T-cell (primary cell): ENCODE measurements at regions not wholly inside any gene's neighbourhood (a gene's known extent, or its start where the extent isn't known, plus 50 kb on each side); places are given as distances from the start of the nearest gene placed in this dataset.

Experiments
- ATAC-seq, 4 experiments: fragments of 200-7000 bp in 3 of 4; fragments of 150-1000 bp in 1 of 4; cut with Tn5 transposase; replicated peaks in 1 of 4; 1 replicate in 3 of 4; 2 replicates in 1 of 4; pipeline ENCODE4 v1.10.0; 2021; ENCODE audit warnings: moderate library complexity in 3 of 4, mild to moderate bottlenecking in 2 of 4, moderate number of reproducible peaks in 1 of 4
- CTCF ChIA-PET, 2 donors: fragments of 300-600 bp; sonication (Branson Sonifier 250); formaldehyde crosslinking; loops; one replicate each; lab custom pipeline; 2022; ENCODE audit warnings: antibody characterized with exemption in 2 of 2; lab: Charles Lee
- POLR2A ChIA-PET, 2 donors: fragments of 300-600 bp; sonication (Branson Sonifier 250); formaldehyde crosslinking; loops; one replicate each; lab custom pipeline; 2022; ENCODE audit warnings: antibody characterized with exemption in 2 of 2; lab: Charles Lee
- DNase-seq, 35 experiments: peaks; one replicate each; pipeline versions ENCODE4 v3.0.0 to v3.0.0-alpha.2; 2013 to 2023
- H3K27ac ChIP-seq: one replicate; pipeline ENCODE4 v1.5.1; 2013; ENCODE audit warnings: low read length
- H3K27me3 ChIP-seq, 2 experiments: replicated peaks in 1 of 2; 1 replicate in 1 of 2; 2 replicates in 1 of 2; pipeline versions ENCODE4 v1.6.1 to v1.7.0; 2013; ENCODE audit warnings: low read length in 1 of 2, mixed read lengths in 1 of 2; ENCODE audit not compliant: control insufficient read depth in 2 of 2, insufficient read depth in 2 of 2; ENCODE audit errors: extremely low read depth in 1 of 2
- H3K36me3 ChIP-seq, 2 donors: 1 replicate in 1 of 2; 2 replicates in 1 of 2; pipeline versions ENCODE4 v1.6.1 to v1.7.0; 2013; ENCODE audit warnings: low read length in 1 of 2; ENCODE audit not compliant: control insufficient read depth in 2 of 2, insufficient read depth in 1 of 2; ENCODE audit errors: extremely low read depth in 1 of 2
- H3K4me1 ChIP-seq, 2 experiments: 1 replicate in 1 of 2; 2 replicates in 1 of 2; pipeline versions ENCODE4 v1.6.1 to v1.7.0; 2013; ENCODE audit warnings: low read length in 2 of 2, mixed read lengths in 1 of 2; ENCODE audit not compliant: insufficient read depth in 2 of 2, control insufficient read depth in 1 of 2; ENCODE audit errors: extremely low read depth in 1 of 2
- H3K4me3 ChIP-seq, 2 donors: 1 replicate in 1 of 2; 2 replicates in 1 of 2; pipeline versions ENCODE4 v1.5.1 to v1.7.0; 2013; ENCODE audit warnings: mild to moderate bottlenecking in 2 of 2, low read length in 1 of 2, moderate library complexity in 1 of 2; ENCODE audit not compliant: control insufficient read depth in 1 of 2; ENCODE audit errors: extremely low read depth in 1 of 2
- H3K9me3 ChIP-seq: 2 replicates; pipeline ENCODE4 v1.7.0; 2013
- H3K27ac Mint-ChIP-seq, 2 donors: one replicate each; pipeline ENCODE4 v1.8.0; 2020 to 2021; ENCODE audit warnings: mild to moderate bottlenecking in 2 of 2, mixed read lengths in 2 of 2
- H3K27me3 Mint-ChIP-seq, 2 donors: one replicate each; pipeline ENCODE4 v1.8.0; 2021 to 2022; ENCODE audit warnings: mixed read lengths in 2 of 2
- H3K36me3 Mint-ChIP-seq: one replicate; pipeline ENCODE4 v1.8.0; 2021; ENCODE audit warnings: mixed read lengths
- H3K4me1 Mint-ChIP-seq, 3 donors: one replicate each; pipeline ENCODE4 v1.8.0; 2020 to 2022; ENCODE audit warnings: mixed read lengths in 3 of 3, mild to moderate bottlenecking in 1 of 3
- H3K4me3 Mint-ChIP-seq, 3 donors: one replicate each; pipeline ENCODE4 v1.8.0; 2020 to 2022; ENCODE audit warnings: mild to moderate bottlenecking in 3 of 3, mixed read lengths in 3 of 3, moderate library complexity in 3 of 3
- H3K9me3 Mint-ChIP-seq, 3 donors: one replicate each; pipeline ENCODE4 v1.8.0; 2020 to 2022; ENCODE audit warnings: mixed read lengths in 3 of 3
- WGBS: methylation state at CpG from one replicate; pipeline ENCODE4 v1.1.5; 2013; ENCODE audit warnings: missing lambda C conversion rate; ENCODE audit not compliant: insufficient coverage; 5-methylcytosine and 5-hydroxymethylcytosine counted together

DNA sequence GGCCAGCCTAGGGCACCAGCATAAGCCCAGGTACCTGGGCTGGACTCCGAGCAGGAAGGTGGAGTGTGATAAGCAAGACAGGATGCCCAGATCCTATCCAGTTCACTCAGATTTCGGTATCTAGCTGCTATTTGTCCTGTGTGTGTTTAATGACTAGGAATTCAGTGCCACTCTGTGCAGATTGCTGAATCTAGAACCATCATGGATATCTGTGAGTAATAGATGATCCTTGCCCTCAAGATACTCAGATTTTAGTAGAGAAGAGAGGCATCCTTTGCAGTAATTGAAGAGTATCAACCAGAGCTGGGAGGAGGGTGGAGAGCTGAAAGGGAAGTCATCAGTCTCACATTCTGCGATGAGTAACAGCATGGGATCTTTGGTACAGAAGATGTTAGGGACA lies 155.0 kb upstream of the ARID1B start:
- Mint-ChIP-seq H3K4me1 (no peaks in the 10 kb centered on the region), H3K27me3 (no peaks in the 10 kb centered on the region), H3K4me3 (no peak overlapping the region), H3K27ac (no peak overlapping the region), H3K9me3 (no peaks in the 10 kb centered on the region), H3K36me3 (no peaks in the 10 kb centered on the region)
- ChIA-PET POLR2A (no interaction called here), CTCF (interaction anchor here in 1 of 2 donors (0.6 kb wide), 1 partner anchor 1077 kb away, joined by 3 read pairs; no protein-coding TSS in a partner anchor)
- no peaks in the 10 kb centered on the region for H3K9me3 ChIP-seq
- 75% methylated on average over 2 of the region's 3 CpGs for WGBS
- H3K4me1 ChIP-seq = no peaks in the 10 kb centered on the region
- H3K36me3 ChIP-seq = no peaks in the 10 kb centered on the region
- H3K27ac ChIP-seq = no peak overlapping the region
- no peak overlapping the region for H3K4me3 ChIP-seq
- no peak for DNase-seq
- ATAC-seq = no peak
- H3K27me3 ChIP-seq = peaks cover 0 to 3% of the 10 kb centered on the region in 2 experiments

DNA sequence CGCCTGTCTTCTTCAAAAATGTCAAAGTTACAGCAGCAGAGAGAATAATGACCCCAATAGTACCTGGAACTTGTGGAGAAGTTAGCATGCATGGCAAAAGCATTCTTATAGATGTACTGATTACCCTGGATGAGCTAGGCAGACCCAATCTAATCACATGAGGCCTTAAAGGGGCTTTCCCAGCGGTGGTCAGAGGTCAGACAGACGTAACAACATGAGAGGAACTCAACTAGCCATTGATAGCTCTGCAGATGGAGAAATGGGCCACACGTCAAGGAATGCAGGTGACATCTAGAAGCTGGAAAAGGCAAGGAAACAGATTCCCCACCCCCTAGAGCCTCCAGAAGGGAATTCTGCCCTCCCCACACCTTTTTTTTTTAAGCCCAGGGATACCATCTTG lies 156.8 kb upstream of the ARID1B start:
- Histone ChIP-seq H3K4me1 (no peaks in the 10 kb centered on the region), H3K36me3 (no peaks in the 10 kb centered on the region), H3K27me3 (peaks cover 0 to 4% of the 10 kb centered on the region in 2 experiments), H3K4me3 (no peak overlapping the region), H3K9me3 (no peaks in the 10 kb centered on the region), H3K27ac (no peak overlapping the region)
- DNase-seq = no peak
- Mint-ChIP-seq H3K27me3 (no peaks in the 10 kb centered on the region), H3K4me3 (no peak overlapping the region), H3K9me3 (no peaks in the 10 kb centered on the region), H3K4me1 (no peaks in the 10 kb centered on the region), H3K36me3 (no peaks in the 10 kb centered on the region), H3K27ac (no peak overlapping the region)
- ChIA-PET POLR2A (no interaction called here), CTCF (no interaction called here)
- ATAC-seq = no peak
- 61% methylated on average over 3 of the region's 4 CpGs for WGBS

DNA sequence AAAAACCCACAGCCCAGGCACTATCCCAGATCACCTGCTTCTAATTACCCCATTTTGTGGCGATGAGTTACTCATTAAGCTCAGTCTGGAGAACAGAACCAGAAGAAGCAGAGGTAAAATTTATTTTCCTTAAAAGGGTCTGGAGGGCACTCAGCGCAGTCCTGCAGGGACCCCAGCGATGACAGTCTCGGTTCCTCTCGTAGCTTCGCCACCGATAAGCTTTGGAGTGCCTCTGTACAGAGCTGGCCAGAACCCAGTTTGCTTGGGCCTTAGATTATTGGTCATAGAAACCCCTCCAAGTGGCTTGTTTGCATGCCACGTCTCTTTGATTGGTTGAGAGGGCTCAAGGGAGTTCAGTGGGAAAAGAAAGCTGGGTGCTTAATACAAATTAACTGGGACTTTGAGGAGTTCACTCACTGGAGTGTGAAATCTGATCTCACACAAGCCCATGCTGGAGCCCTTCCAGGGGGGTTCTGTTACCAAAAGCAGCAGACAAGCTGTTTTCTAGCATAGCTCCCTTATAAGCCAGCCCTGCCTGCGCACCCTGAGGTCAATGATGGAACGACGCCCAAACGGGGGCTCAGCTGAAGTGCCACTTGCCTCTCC lies 158.5 kb upstream of the ARID1B start:
- Histone ChIP-seq H3K4me3 (no peak overlapping the region), H3K36me3 (no peaks in the 10 kb centered on the region), H3K27me3 (peaks cover 0 to 4% of the 10 kb centered on the region in 2 experiments), H3K27ac (no peak overlapping the region), H3K9me3 (no peaks in the 10 kb centered on the region), H3K4me1 (no peaks in the 10 kb centered on the region)
- DNase-seq (no peak), ATAC-seq (no peak)
- POLR2A ChIA-PET = no interaction called here
- no peak overlapping the region for H3K27ac Mint-ChIP-seq
- peaks cover 0 to 8% (median 0%) of the 10 kb centered on the region in 3 donors for H3K9me3 Mint-ChIP-seq
- no peak overlapping the region for H3K4me3 Mint-ChIP-seq
- WGBS = 96% methylated on average over 10 of the region's 12 CpGs
- no peaks in the 10 kb centered on the region for H3K4me1 Mint-ChIP-seq
- CTCF ChIA-PET = interaction anchor here in 1 of 2 donors (0.6 kb wide), 1 partner anchor 1048 kb away, joined by 3 read pairs; no protein-coding TSS in a partner anchor
- H3K36me3 Mint-ChIP-seq = no peaks in the 10 kb centered on the region
- peaks cover 0 to 2% of the 10 kb centered on the region in 2 donors for H3K27me3 Mint-ChIP-seq

DNA sequence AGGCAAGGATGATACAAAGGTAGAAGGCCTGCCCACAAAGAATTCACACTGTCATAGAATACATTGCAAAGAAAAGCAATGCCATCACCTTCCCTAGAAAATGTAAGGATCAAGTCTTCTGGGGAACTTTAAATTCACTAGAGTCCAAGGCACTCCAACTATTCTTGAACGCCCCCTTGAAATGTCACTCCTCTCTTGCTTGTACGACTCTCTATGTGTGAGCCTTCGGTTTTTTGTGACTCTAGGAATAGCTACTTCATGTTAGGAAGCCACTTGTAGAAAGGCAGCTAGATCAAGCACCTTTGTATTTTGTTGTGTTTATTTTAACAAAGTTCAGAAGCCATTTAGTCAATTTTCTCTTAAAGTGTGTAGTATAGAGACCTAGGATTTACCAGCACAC lies 159.2 kb upstream of the ARID1B start:
- H3K9me3 ChIP-seq = no peaks in the 10 kb centered on the region
- no CpG with 5 or more reads among the region's 3 CpGs for WGBS
- Mint-ChIP-seq H3K4me3 (no peak overlapping the region), H3K27ac (no peak overlapping the region), H3K4me1 (no peaks in the 10 kb centered on the region), H3K27me3 (peaks cover 0 to 2% of the 10 kb centered on the region in 2 donors), H3K36me3 (no peaks in the 10 kb centered on the region), H3K9me3 (peaks cover 3 to 12% (median 4%) of the 10 kb centered on the region in 3 donors)
- ChIA-PET CTCF (interaction anchor here in 1 of 2 donors (0.6 kb wide), 1 partner anchor 1049 kb away, joined by 3 read pairs; no protein-coding TSS in a partner anchor), POLR2A (no interaction called here)
- ATAC-seq (no peak), DNase-seq (no peak)
- H3K4me3 ChIP-seq = no peak overlapping the region
- H3K27ac ChIP-seq = no peak overlapping the region
- no peaks in the 10 kb centered on the region for H3K36me3 ChIP-seq
- no peaks in the 10 kb centered on the region for H3K4me1 ChIP-seq
- H3K27me3 ChIP-seq = peaks cover 0 to 4% of the 10 kb centered on the region in 2 experiments

DNA sequence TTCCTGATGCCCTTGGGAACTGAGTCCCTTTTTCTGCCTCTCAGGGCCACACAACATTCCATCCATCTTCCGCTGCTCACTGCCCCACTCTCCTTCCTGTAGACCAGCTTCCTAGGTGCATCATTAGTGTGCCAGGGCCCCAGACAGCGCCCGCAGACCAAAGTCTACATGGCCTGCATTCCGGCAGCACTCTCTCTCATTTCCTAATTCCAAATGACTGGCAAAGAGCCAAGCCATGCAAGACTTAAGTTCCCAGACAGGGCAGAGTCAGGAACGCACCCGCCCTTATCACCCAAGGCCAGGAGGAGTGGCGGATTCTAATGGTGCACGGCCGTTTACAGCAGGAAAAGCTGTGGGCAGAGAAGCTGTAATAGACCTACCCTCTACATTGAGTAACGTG lies 159.8 kb upstream of the ARID1B start:
- no peak for DNase-seq
- no peak for ATAC-seq
- Mint-ChIP-seq H3K27me3 (peaks cover 0 to 2% of the 10 kb centered on the region in 2 donors), H3K36me3 (no peaks in the 10 kb centered on the region), H3K9me3 (peaks cover 5 to 18% (median 9%) of the 10 kb centered on the region in 3 donors), H3K4me1 (no peaks in the 10 kb centered on the region), H3K27ac (no peak overlapping the region), H3K4me3 (no peak overlapping the region)
- no peaks in the 10 kb centered on the region for H3K36me3 ChIP-seq
- POLR2A ChIA-PET = no interaction called here
- H3K4me1 ChIP-seq = no peaks in the 10 kb centered on the region
- H3K27me3 ChIP-seq = peaks cover 0 to 4% of the 10 kb centered on the region in 2 experiments
- H3K27ac ChIP-seq = no peak overlapping the region
- CTCF ChIA-PET = no interaction called here
- no peak overlapping the region for H3K4me3 ChIP-seq
- WGBS = 90% methylated on average over 6 of the region's 10 CpGs
- no peaks in the 10 kb centered on the region for H3K9me3 ChIP-seq

DNA sequence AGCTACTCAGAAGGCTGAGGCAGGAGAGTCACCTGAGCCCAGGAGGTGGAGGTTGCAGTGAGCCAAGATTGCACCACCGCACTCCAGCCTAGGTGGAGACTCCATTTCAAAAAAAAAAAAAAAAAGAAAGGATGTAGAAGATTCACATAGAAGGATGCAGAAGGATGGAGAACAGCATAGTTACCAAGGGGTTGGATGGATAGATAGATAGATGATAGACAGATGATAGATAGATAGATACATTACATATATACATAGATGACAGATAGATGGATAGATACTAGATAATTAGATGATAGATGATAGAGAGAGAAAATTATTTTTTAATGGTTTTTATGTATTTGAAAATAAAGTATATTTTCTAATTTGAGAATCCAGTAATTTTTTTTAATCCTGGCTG lies 160.7 kb upstream of the ARID1B start:
- no peak for ATAC-seq
- Mint-ChIP-seq H3K4me1 (no peaks in the 10 kb centered on the region), H3K36me3 (no peaks in the 10 kb centered on the region), H3K4me3 (no peak overlapping the region), H3K27me3 (peaks cover 0 to 2% of the 10 kb centered on the region in 2 donors), H3K27ac (no peak overlapping the region), H3K9me3 (peaks cover 11 to 25% (median 16%) of the 10 kb centered on the region in 3 donors)
- H3K27ac ChIP-seq = no peak overlapping the region
- H3K4me3 ChIP-seq = no peak overlapping the region
- no peaks in the 10 kb centered on the region for H3K36me3 ChIP-seq
- POLR2A ChIA-PET = no interaction called here
- DNase-seq = no peak
- peaks cover 0 to 4% of the 10 kb centered on the region in 2 experiments for H3K27me3 ChIP-seq
- CTCF ChIA-PET = no interaction called here
- H3K9me3 ChIP-seq = peaks cover 2% of the 10 kb centered on the region
- no peaks in the 10 kb centered on the region for H3K4me1 ChIP-seq
- no CpG with 5 or more reads among the region's 1 CpG for WGBS
